Neural cell (in vitro differentiated cells): ENCODE measurements at regions not wholly inside any gene's neighbourhood (a gene's known extent, or its start where the extent isn't known, plus 50 kb on each side); places are given as distances from the start of the nearest gene placed in this dataset.

ENCODE experiments used
- H2AFZ ChIP-seq: fragments of 200-600, 300-800 bp; sonication (generic), shearing (Covaris generic); 2 replicates; pipeline ENCODE4 v1.6.0; 2014; ENCODE audit warnings: low read depth, mild to moderate bottlenecking, antibody characterized with exemption, low read length, moderate library complexity
- H3F3A ChIP-seq: fragments of 200-600 bp; shearing (Covaris generic); 2 replicates; pipeline ENCODE4 v1.6.1; 2016; ENCODE audit warnings: mild to moderate bottlenecking, moderate library complexity, mixed read lengths, antibody characterized with exemption, low read length; ENCODE audit not compliant: insufficient read depth, poor library complexity, severe bottlenecking
- H3K27ac ChIP-seq: fragments of 200-600, 300-800 bp; sonication (generic), shearing (Covaris generic); 2 replicates; pipeline ENCODE4 v1.5.1; 2014; ENCODE audit warnings: mild to moderate bottlenecking, low read length, moderate library complexity
- H3K27me3 ChIP-seq: fragments of 300-800, 200-600 bp; sonication (generic), shearing (Covaris generic); 2 replicates; pipeline ENCODE4 v1.6.0; 2014; ENCODE audit warnings: mild to moderate bottlenecking, low read depth, low read length, moderate library complexity; ENCODE audit not compliant: insufficient read depth
- H3K36me3 ChIP-seq: fragments of 300-800, 200-600 bp; sonication (generic), shearing (Covaris generic); 2 replicates; pipeline ENCODE4 v1.5.1; 2014; ENCODE audit warnings: mild to moderate bottlenecking, antibody characterized with exemption, low read length, moderate library complexity; ENCODE audit not compliant: insufficient read depth
- H3K4me2 ChIP-seq: fragments of 300-800, 200-600 bp; sonication (generic), shearing (Covaris generic); 2 replicates; pipeline ENCODE4 v1.6.0; 2014; ENCODE audit warnings: mild to moderate bottlenecking, low read length
- H3K4me3 ChIP-seq: fragments of 300-800, 200-600 bp; sonication (generic), shearing (Covaris generic); 2 replicates; pipeline ENCODE4 v1.5.1; 2014; ENCODE audit warnings: mild to moderate bottlenecking, low read length, moderate library complexity
- H3K79me2 ChIP-seq: fragments of 200-600 bp; shearing (Covaris generic); replicated peaks from 2 replicates; pipeline ENCODE4 v1.6.0; 2014; ENCODE audit warnings: mild to moderate bottlenecking, low read length, moderate library complexity; ENCODE audit not compliant: insufficient read depth
- H3K9ac ChIP-seq: fragments of 300-800, 200-600 bp; sonication (generic), shearing (Covaris generic); 2 replicates; pipeline ENCODE4 v1.6.1; 2016; ENCODE audit warnings: mild to moderate bottlenecking, low read length, mixed read lengths
- H3K9me2 ChIP-seq: fragments of 200-600 bp; shearing (Covaris generic); 2 replicates; pipeline ENCODE4 v1.6.1; 2016; ENCODE audit warnings: mild to moderate bottlenecking, low read length, mixed read lengths; ENCODE audit not compliant: insufficient read depth
- H3K9me3 ChIP-seq: fragments of 200-600, 300-800 bp; sonication (generic), shearing (Covaris generic); 2 replicates; pipeline ENCODE4 v1.6.1; 2016; ENCODE audit warnings: mild to moderate bottlenecking, mixed run types, low read length, moderate library complexity, mixed read lengths
- H4K20me1 ChIP-seq: fragments of 200-600 bp; shearing (Covaris generic); 2 replicates; pipeline ENCODE4 v1.6.1; 2016; ENCODE audit warnings: mild to moderate bottlenecking, mixed run types; ENCODE audit not compliant: insufficient read depth
- CTCF ChIP-seq: fragments of 450-650 bp; IDR thresholded peaks from 2 replicates; pipeline ENCODE4 v1.5.1; 2014; ENCODE audit warnings: antibody characterized with exemption, mild to moderate bottlenecking, moderate library complexity; ENCODE audit not compliant: poor library complexity, severe bottlenecking
- EP300 ChIP-seq: fragments of 450-650 bp; conservative IDR thresholded peaks from 2 replicates; pipeline ENCODE4 v1.6.1; 2014; ENCODE audit warnings: antibody characterized with exemption, mild to moderate bottlenecking, moderate library complexity; ENCODE audit not compliant: poor library complexity, severe bottlenecking
- EZH2 ChIP-seq: fragments of 200-600, 300-800 bp; shearing (Covaris generic), sonication (generic); IDR thresholded peaks from 2 replicates; pipeline ENCODE4 v1.6.1; 2014; ENCODE audit warnings: antibody characterized with exemption, low read length, borderline replicate concordance, mild to moderate bottlenecking; ENCODE audit not compliant: insufficient read depth, poor library complexity, severe bottlenecking
- MXI1 ChIP-seq: fragments of 450-650 bp; conservative IDR thresholded peaks from 2 replicates; pipeline ENCODE4 v1.6.1; 2014; ENCODE audit warnings: antibody characterized with exemption, mild to moderate bottlenecking; ENCODE audit not compliant: poor library complexity, severe bottlenecking
- POLR2AphosphoS5 ChIP-seq: IDR thresholded peaks from 2 replicates; pipeline ENCODE4 v1.6.1; 2012
- RAD21 ChIP-seq: fragments of 450-650 bp; conservative IDR thresholded peaks from 2 replicates; pipeline ENCODE4 v1.6.1; 2014; ENCODE audit warnings: antibody characterized with exemption, mild to moderate bottlenecking, moderate library complexity
- REST ChIP-seq: IDR thresholded peaks from 2 replicates; pipeline ENCODE4 v1.6.1; 2012; ENCODE audit warnings: borderline replicate concordance
- SMC3 ChIP-seq: fragments of 450-650 bp; conservative IDR thresholded peaks from 2 replicates; pipeline ENCODE4 v1.6.1; 2014; ENCODE audit warnings: antibody characterized with exemption, mild to moderate bottlenecking, moderate library complexity; ENCODE audit not compliant: poor library complexity
- TAF1 ChIP-seq: IDR thresholded peaks from 2 replicates; pipeline ENCODE4 v1.6.1; 2012; ENCODE audit warnings: low read depth

- Histone ChIP-seq H3K4me2 (no peak overlapping the region), H3K9ac (no peak overlapping the region), H2AFZ (no peak overlapping the region), H3K36me3 (no peaks in the 10 kb centered on the region), H3K27ac (no peak overlapping the region), H3F3A (no peaks in the 10 kb centered on the region), H3K4me3 (no peak overlapping the region), H3K9me2 (no peaks in the 10 kb centered on the region), H3K9me3 (no peaks in the 10 kb centered on the region), H3K27me3 (no peaks in the 10 kb centered on the region), H3K79me2 (no peaks in the 10 kb centered on the region), H4K20me1 (no peaks in the 10 kb centered on the region)
- TF ChIP-seq TAF1 (no peak), EP300 (no peak), SMC3 (no peak), CTCF (no peak), POLR2AphosphoS5 (no peak), EZH2 (no peak), REST (no peak), RAD21 (no peak), MXI1 (no peak)
Observed at GRCh38 chr6:134379076-134379475, 61.2 kb upstream of the SGK1 start.

DNA sequence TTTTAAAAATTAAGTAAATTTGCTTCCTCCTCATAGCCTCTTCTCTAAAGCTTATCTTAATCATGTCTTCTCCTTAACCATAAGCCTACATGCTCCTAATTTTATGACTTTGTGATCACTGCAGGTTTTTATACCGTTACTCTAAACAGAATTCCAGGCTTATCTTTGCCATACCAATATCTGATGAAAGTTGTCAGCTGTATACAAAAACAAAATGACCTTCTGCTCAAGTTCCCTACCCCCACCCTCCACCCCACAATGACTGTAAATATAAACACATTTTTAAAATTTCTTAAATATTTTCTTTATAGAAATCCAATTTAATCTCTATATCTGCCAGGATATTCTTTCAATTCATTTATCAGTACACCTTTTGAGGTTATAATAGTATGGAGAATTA is 60.5 kb upstream of the SGK1 start:
- Histone ChIP-seq H3K9me3 (no peaks in the 10 kb centered on the region), H3K79me2 (no peaks in the 10 kb centered on the region)

More for the DNA sequence above, 60.5 kb upstream of the SGK1 start:
- Histone ChIP-seq H3F3A (no peaks in the 10 kb centered on the region), H3K27ac (no peak overlapping the region), H3K9ac (no peak overlapping the region), H3K27me3 (no peaks in the 10 kb centered on the region), H4K20me1 (no peaks in the 10 kb centered on the region), H3K4me3 (no peak overlapping the region), H2AFZ (no peak overlapping the region), H3K36me3 (no peaks in the 10 kb centered on the region), H3K4me2 (no peak overlapping the region), H3K9me2 (no peaks in the 10 kb centered on the region)
- TF ChIP-seq SMC3 (no peak), POLR2AphosphoS5 (no peak), RAD21 (no peak), TAF1 (no peak), CTCF (no peak), EP300 (no peak)
